GM18508 (cell line): ENCODE measurements at regions not wholly inside any gene's neighbourhood (a gene's known extent, or its start where the extent isn't known, plus 50 kb on each side); places are given as distances from the start of the nearest gene placed in this dataset.
A peak's percentile ranks its signal among the peaks of the same experiment; 100 is the strongest.

Source experiments
- ATAC-seq: cut with Tn5 transposase; IDR thresholded peaks from one replicate; pipeline ENCODE4 v1.9.1; 2021; ENCODE audit warnings: moderate number of reproducible peaks; ENCODE audit not compliant: insufficient read depth, unreplicated experiment

GRCh38 chr2:5339473-5339872 is 352.7 kb upstream of the SOX11 start:
- no peak for ATAC-seq

DNA sequence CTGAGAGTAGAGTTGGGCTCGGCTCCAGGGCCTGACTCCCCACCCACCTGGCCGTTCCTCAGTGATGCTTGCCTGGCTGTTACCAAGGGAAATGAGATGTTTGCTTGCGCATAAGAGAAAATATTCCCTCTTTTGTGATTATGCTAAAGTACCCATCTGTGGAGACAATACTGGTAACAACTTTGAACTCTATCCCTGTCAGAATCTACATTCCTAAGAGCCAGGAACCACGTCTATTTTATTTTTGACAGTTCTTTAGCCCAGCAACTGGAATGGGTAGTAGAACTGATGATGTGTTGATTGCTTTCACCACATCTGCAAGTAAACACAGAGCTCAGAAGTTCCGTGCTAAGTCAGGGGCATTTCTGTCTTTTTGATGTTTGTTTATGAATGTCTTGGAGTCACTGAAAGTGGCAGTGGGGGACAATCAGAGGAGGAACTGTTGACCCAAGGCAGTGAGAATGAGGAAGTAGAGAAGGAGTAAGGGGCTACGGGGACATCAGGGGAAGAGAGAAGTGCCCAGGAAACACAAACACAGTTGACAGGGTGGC is 348.3 kb upstream of the SOX11 start:
- no peak for ATAC-seq

- ATAC-seq, result no peak
Observed at GRCh38 chr2:5352286-5352685, 339.9 kb upstream of the SOX11 start.

- ATAC-seq, result no peak
Observed at GRCh38 chr2:5353565-5353964, 338.6 kb upstream of the SOX11 start.

DNA sequence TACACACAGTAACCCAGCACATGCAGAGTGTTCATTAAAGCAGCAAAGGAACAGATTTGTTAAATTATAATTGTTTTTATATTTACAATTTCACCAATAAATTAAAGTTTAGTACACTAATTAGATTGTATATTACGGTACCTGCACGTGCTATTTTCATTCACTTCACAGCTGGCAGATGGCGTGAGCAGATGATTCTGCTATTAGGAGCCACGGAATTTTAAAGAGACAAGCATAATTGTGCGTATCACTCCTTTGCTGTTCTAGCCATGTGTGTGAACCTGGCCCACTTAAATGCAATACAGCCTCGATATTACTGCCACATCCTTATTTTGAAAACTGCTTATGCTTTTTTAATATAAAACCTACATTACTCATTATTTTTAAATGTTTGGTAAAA is 332.8 kb upstream of the SOX11 start:
- ATAC-seq, result no peak

DNA sequence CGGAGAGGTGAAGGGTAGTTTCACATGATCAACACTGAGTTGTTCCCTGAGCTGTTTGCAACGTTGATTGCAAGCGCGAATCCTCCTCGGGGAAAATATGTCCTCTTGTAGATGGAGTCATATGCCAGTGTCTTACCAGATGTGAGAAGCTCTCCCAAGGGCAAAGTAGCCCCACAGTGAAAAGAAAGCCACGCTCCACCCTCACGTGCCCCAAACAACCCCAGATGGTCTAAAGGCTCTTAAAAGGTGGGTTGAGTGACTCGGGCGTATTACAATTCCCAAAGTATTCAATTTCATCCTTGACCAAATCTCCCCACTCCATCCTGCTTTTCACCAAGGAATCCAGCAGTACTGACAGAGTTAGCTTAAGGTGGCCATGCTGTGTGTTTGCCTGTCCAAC is 332.1 kb upstream of the SOX11 start:
- no peak for ATAC-seq

DNA sequence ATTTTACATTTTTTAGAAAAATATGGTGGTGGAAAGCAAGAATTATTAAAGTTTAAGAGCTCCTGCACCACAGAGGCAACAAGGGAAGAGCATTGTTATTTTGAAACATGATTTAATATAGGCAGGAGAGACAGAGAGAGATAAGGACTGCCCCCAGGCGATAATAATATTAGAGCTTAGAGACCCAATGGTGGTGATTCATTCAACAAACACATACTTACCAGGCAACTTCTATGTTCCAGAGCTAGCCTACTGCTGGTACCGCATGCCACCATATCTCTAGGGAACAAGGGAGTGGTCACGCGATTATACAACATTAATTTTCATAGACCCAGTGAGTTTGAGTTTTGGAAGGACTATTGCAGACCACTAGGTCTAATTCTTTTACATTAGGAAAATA is 327.8 kb upstream of the SOX11 start:
- no peak for ATAC-seq

- ATAC-seq, result peak; percentile 93
Observed at GRCh38 chr2:5365871-5366461, 326.2 kb upstream of the SOX11 start.

- ATAC-seq, result no peak
Observed at GRCh38 chr2:5367321-5367720, 324.9 kb upstream of the SOX11 start.

- ATAC-seq, result no peak
Observed at GRCh38 chr2:5368263-5368662, 323.9 kb upstream of the SOX11 start.

DNA sequence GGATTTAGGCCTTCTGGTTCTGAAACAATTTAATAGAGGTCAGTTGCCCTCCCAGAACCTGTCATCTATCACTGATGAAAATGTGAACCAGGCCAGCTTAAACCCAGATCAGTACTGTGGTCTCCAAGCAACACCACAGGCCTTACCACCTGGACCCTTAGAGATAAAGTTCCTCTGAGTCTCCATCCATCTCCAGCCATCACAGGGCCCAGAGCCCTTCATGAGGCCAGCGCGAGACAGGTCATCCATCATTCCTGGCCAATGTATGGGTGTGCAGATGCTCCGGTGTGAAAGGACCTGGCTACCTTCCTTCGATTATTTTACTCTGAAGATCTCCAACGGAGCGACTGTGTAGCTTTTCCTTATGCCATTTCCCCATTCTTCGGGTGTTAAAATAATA is 322.7 kb upstream of the SOX11 start:
- ATAC-seq, result no peak

GRCh38 chr2:5370158-5370557 is 322.0 kb upstream of the SOX11 start:
- ATAC-seq, result no peak

DNA sequence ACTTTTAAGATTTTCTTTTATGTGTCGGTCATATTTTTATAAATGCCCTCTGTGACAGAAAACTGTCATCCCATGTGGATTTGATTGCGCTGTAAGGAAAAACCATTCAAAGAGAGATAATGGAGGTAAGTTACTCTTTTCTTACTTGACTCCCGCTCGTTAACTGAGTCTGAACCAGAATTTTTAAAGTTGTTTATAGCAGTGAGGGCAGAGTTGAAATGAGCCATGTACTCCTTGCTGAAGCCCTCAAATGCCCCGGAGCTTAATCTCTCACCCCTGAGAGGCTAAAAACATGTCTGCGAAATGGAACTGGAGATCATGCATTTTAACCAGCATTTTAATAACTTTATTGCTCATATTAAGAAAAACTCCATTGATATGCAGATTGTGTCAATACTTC is 320.0 kb upstream of the SOX11 start:
- ATAC-seq, result no peak

DNA sequence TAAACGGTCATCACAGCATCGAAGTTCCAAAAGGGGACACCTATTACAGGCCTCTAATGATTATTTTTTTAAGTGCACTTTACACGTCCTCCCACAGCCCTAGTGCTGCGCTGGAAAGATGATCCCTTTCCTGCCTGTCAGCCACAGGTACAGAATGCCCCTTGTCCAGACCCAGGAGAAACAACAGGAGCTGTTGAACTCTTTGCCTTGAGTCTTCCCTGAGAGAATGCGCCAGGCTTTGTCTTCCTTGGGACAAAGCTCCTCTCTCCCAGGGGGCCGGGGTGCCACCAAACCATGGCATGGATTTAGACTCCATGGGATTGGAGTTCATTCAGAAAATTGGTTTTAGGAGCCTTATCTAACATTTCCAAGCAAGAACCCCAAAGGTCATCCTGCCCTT is 319.0 kb upstream of the SOX11 start:
- no peak for ATAC-seq

DNA sequence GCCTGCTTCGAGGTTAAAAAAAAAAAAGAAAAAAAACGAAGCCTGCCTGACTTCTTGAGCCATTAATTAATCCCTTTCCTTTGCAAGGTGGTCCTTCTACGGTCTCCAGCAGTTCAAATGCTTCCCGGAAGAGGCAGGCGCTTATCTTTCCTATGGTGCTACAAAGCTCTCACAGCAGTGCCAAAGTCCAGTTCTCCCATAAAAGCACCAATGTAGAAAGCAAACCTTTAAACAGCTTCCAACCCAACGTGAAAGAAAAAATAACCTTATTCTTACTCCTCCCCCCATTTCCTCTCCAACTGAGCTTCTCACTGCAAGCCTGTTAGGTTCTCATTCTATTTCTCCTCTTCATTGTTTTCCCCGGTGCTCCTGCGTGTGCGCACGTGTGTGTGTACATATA is 317.4 kb upstream of the SOX11 start:
- no peak for ATAC-seq

DNA sequence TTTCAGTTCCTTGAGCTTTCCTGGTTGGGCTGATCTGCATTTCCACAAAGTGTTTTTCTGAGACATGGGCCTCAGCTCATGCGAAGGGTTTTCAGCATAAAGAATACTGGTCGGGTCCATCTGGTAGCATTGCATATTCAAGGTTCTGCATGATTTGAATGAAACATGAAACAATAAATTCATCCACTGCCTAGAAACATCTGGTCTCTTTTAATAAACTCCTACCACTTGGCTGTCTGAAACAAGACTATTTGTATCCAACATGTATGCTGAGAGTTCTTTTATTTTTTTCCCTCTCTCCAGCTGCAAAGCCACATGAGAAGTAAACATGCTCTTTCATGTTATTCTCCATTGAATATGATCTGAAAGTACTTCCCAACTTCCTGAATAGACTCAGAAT is 314.9 kb upstream of the SOX11 start:
- ATAC-seq, result no peak

DNA sequence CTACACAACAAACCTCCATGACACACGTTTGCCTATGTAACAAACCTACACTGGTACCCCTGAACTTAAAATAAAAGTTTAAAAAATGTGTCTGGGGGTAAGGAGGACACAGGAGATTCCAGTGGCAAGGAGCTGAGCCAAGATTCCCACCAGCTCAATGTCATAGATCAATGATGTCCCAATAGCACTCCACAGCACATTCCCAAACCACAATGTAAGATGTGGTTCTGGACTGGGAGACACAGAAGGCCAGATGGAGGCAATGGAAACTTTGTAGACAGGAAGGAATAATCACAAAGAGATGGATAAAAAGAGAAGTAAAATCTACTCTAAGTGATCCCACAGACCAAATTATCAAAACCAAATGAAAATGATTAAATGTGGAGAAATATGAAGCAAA is 312.4 kb upstream of the SOX11 start:
- no peak for ATAC-seq

DNA sequence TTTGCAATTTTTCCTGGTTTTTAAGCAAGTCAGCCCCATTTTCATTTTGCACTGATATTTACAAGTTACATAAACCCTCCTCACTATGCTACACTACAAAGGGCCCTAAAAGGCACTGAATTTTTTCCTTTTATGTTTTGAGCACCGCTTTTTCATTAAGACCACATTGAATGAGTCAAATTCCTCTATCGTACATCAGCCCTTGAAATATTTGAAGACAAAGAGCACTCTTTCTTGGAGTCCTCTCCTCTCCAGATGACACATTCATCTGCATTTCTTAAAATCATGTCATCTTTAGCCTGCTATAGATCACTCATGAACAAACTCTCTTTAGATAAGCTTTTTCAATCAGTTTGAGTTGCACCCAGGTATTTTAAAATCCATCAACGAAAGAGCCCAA is 306.6 kb upstream of the SOX11 start:
- no peak for ATAC-seq

- ATAC-seq, result no peak
Observed at GRCh38 chr2:5387406-5387805, 304.8 kb upstream of the SOX11 start.

- ATAC-seq, result no peak
Observed at GRCh38 chr2:5389740-5390139, 302.4 kb upstream of the SOX11 start.

DNA sequence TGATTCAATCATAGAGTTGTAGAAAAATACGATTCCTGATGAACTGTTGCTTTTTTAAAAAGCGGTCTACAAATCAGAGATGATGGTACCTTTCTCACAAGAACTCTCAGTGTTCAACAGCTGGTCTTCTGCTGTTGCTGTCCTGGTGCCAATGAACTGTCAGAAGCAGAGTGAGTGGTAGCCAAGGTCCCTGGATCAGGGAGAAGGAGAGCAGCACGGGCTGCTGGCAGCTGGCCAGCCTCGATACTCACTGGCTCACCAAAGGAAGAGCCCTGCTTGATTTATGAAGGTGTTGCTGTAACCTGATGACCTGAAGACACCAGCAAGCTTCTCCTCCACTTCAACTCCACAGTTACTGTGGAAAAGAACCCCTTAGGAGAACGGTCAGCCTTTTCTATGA is 300.8 kb upstream of the SOX11 start:
- no peak for ATAC-seq

GRCh38 chr2:5392658-5393057 is 299.5 kb upstream of the SOX11 start:
- no peak for ATAC-seq

DNA sequence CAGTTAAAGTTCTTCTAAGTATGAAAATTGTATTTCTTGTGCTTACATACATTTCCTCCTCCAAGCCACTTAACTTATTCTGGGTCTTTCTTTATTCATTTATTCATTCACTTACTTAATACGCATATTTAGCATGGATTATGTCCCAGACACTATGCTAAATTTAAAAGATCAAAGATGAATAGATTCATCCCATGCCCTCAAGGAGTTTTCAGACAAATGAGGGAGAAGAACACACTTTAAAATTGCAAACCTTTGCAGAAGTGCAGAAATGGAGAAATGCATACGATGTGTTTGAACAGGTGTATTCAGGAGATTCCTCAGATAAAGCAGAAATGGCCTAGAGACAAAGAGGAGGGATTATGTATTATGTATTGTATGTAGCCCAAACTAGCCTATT is 298.7 kb upstream of the SOX11 start:
- no peak for ATAC-seq
